HG03196 (cell line): ENCODE measurements at regions not wholly inside any gene's neighbourhood (a gene's known extent, or its start where the extent isn't known, plus 50 kb on each side); places are given as distances from the start of the nearest gene placed in this dataset.
"Not testable (repeated sequence)": the region's sequence is repeated elsewhere in the genome, so short reads cannot be mapped to it uniquely, and the experiment has no call there.

ENCODE experiments used
- ATAC-seq: cut with Tn5 transposase; IDR thresholded peaks from one replicate; pipeline ENCODE4 v1.9.1; 2021; ENCODE audit not compliant: unreplicated experiment

DNA sequence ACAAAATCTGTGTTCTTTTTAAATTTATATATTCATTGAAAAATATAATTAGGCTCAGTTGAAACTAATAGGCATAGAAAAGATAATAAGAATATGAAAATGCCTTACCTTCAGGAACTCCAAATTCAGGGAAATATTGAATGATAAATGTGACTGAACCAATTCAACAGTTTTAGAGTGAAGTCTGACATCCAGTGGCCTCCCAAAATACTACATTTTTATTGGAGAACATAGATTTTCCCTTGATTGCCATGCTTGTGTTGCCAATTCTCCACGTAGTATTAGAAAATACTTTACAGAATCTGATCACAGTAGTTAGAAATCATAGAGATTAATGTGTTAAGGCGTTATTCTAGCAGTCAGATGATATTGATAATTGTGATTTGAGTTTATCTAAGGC, 1246.7 kb downstream of the GATA3 start:
- no peak for ATAC-seq

DNA sequence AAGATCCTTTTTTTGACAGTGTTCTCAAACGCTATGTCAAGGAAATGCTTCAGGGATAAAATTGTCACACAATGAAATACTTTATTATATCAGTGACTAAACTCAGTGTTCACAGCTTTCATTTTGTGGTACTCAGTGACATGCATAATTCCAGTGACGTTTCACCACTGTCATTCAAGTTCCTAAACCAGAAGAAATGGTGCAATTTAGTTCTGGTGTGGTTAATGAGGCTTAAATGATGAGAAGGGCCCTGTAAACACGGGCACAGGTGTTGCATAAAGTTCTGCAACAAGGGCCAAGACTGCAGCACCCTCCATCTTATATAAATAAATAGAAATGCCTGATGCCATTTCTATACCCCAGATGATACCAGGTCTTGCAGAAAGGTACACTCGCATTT, 1247.1 kb downstream of the GATA3 start:
- ATAC-seq: no peak

DNA sequence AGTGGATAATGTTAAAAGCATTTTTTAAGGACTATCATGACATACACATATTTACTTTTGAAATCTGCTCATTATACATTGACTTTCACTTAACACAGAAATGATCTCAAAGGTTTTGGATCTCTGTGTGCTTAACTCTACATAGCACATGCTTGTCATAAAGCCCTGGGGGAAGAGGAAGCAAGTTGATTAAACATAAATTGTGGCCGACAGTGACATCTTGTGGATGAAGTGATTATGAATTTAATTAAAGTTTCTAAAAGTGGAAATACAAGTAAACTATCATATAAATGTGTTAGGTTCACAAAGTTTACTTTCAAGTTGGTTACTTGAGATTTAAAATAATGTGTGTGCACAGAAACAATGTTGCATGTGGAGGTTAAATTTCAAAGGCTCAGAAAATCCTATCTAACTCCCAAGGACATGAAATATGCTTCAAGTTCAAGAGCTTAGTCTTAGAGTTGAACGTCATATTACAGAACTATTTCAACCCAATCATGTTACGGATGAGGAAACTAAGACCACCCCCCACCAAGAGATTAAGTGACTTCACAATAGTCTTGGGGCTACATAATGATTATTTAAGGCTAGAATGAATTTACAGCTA, 1247.8 kb downstream of the GATA3 start:
- no peak for ATAC-seq

DNA sequence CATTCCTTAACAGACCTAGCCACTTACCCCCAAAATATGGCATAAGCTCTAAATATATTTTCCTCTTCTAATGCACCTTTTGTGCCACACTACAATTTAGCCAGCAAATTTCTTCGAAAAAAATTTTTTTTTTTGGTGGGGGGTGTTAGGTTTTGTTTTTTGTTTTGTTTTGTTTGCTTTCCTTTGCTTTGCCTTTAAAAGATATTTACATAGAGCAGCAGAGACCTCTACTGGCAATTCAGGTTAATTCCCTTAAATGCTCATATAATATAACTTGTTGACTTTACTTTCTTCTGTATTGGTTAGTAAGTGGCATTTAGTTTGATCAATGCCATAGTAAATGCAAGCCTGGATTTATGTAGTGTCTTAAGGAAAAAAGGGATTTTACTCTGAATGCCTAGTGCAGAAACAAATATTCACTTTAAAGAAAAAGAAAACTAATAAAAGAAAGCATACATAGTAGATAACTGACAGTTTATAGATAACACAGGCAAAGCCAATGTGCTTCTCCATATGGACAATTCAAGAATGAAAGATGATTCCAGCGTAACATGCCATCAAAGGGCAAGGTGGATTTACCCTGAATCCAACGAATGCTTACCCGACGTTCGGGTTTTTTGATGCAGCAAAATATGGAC, 1250.6 kb downstream of the GATA3 start:
- no peak for ATAC-seq

DNA sequence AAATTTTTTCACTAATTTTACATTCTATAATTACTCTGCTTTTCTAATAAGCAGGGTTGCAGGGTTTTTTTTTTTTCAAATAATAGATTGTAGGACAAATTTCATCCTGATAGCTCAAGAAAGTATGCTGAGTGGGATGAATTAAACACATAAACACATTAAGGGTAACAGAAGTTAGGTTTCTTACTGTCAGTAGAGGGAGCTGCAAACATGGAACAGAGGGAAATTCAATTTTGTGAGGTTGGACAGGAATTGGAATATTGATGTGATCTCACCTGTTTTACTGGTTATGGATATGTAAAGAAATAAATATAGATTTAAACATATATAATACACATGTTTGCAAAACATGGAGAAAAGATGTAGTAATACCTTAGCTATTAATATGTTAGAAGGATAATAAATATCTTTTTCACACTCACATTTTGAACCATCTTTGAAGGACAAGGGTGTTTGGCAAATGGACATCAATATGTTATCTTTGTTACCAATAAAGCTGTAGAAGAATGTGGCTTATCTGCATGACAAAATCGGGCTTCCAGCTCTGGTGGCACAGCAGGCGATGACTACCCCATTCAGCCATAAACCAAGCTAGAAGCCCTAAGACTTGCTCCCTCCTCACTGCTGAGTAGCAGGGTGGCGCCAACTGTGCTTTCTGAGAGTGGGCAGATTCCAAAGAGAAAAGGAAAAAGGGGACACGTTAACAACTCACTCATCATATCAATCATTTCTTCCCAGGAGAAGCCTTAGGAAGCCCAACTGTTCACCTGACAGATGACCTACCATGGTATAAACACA, 1257.4 kb downstream of the GATA3 start:
- no peak for ATAC-seq

DNA sequence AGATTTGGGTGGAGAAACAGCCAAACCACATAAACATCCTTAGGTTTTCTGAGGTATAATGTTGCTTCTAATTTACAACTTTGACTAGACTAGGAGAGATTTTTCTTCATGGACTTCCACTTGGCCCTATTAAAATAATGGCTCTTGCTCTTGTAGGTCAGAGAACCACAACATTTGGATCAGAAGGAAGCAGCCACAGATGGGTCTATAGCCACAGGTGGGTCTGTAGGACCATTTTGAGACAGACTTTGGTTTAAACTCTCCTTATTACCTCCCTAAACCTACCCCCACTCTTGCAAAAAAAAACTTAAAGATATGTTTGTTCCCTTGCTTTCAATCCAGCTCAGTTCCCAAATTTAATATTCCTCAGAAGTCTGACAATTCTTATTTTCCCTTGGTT, 1260.8 kb downstream of the GATA3 start:
- no peak for ATAC-seq

DNA sequence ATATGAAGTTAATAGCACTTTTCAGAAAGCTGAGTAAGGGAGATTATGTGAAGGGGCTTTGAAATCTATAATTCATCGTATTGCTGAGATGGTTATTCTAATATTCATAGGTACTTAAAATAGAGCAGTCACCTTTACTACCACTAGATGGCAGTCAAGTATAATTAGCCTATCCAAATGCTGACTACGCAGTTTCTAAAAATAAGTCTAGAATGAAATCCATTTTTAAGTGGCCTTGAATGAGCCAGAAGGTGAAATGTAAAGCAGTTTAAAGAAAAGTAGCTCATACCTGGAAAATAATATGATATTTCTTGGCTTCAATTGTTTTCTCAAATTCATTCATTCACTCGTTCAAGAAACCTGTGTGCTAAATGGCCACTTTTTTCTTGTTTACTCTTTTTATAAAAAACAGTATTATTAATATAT, 1277.1 kb downstream of the GATA3 start:
- no peak for ATAC-seq

DNA sequence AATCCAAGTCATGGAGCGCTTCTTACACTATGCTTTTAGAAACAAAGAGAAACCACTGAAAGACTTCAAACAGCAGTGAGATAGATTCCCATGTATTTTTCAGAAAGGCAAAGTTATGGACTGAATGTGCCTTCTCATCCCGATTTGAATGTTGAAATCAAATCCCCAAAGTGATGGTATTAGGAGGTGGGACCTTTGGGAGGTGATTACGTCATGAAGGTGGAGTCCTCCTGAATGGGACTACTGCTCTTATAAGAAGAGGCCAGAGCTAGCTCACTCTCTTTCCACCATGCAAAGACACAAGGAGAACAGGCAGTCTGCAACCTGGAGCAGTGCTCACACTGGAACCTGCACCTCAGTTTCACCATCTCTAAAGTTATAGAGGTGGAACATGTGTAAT, 1279.8 kb downstream of the GATA3 start:
- no peak for ATAC-seq

DNA sequence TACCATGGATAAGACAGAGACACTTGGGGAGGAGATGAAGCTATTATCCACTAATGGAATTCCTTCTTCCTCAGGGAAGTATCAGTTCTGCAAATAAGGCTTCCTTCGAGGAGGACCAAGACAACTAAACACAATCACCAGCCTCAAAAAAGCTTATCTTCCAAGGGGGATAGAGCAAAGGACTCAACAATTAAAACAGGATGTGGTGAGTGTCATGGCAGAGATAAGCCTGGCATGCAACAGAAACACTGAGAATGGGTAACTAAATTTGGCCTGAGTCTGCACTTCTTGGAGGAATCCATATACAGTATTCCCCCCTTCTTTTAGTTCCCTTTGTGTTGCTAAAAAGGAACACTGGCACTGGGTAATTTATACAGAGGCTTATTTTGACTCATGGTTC, 1285.2 kb downstream of the GATA3 start:
- ATAC-seq: no peak

DNA sequence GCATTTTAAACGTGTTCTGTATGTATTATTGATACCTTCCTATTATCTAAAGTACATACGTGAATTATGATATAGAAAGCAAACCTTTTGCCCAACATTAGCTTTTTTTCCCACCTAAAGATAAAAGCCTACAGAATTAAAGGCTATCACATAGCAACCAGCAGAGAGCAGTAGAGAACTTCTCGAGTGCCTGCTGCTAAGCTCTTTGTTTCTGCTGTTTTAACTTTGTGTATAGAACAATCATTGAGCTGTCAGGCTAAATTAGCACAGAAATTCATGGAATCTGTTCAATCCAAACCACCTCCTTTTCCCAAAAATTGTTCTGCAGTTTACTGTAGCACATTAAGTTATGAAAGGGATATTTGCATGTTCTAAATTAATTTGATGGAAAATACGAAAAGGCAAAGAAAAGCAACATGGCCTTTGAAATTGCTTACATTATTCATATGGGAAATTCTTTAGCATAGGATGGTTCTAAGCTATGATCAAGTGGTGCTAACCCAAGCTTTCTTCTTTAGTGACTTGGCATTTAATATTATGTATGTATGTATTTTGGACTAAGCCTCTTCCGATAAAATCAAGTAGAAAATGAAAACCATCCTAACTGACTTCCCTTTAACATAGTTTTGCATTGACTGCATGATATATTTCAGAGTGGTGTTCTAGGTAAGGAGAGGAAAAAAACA, 1288.5 kb downstream of the GATA3 start:
- no peak for ATAC-seq

DNA sequence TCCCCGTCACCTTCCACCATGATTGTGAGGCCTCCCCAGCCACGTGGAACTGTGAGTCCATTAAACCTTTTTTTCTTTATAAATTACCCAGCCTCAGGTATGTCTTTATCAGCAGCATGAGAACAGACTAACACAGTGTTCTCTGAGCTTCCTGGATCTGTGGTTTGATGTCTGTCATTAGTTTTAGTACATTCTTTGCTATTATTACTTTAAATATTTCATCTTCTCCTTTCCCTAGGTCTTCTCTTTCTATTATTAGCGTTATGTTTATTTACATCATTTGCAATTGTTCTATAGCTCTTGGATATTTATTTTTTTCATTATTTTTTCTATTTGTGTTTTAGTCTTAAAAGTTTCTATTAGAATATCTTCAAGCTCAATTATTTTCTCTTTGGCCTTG, 1293.4 kb downstream of the GATA3 start:
- ATAC-seq: not testable (repeated sequence)

DNA sequence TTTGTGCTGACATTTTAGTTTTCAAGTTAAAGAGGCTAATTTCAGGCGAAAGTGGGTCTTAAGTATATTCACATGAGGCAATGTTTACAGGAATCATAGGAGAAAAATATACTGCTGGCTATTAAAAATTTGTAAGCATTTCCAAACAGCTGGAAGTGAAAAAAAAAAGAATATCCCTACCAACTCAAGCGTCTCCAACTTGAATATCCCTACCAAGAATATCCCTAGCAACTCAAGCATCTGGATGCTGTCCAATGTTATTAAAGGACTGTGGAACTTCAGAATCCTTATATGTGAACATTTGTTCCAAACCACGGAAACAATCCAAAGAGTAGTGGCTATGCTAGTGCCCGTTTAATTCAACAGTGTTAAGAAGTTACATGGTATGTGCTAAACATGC, 1303.0 kb downstream of the GATA3 start:
- no peak for ATAC-seq

DNA sequence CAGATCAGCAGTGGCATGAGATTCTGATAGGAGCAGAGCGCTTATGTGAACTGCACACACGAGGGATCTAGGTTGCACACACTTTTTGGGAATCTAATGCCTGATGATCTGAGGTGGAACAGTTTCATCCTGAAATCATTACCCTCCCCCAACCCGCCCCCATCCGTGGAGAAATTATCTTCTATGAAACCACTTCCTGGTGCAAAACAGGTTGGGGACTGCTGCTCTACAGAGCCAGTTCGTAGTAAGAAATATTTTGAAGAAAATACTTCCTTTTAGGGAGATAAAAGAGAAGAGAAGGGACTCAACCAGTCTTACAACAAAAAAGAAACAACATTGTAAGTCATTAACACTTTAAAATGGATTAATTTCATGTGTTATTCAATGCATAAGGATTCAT, 1308.2 kb downstream of the GATA3 start:
- no peak for ATAC-seq

DNA sequence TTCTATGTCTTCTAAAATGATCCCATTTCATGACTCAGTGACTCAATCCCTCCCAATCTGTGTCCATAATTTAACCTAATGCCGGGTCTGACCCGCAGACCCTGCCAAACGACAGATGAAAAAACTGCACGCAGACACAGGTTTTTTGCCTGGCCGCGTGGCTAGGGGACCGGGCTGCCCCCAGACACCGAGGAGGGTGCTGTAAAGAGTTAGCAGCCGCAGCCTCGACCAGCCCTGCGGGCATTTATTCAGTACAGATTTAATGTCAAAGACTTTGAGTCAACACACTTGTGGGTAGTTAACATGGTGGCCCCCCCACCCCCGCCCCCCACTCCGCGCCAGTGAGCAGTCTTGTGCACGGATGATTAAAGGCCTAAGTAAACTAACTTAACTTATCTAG, 1324.7 kb downstream of the GATA3 start:
- no peak for ATAC-seq

DNA sequence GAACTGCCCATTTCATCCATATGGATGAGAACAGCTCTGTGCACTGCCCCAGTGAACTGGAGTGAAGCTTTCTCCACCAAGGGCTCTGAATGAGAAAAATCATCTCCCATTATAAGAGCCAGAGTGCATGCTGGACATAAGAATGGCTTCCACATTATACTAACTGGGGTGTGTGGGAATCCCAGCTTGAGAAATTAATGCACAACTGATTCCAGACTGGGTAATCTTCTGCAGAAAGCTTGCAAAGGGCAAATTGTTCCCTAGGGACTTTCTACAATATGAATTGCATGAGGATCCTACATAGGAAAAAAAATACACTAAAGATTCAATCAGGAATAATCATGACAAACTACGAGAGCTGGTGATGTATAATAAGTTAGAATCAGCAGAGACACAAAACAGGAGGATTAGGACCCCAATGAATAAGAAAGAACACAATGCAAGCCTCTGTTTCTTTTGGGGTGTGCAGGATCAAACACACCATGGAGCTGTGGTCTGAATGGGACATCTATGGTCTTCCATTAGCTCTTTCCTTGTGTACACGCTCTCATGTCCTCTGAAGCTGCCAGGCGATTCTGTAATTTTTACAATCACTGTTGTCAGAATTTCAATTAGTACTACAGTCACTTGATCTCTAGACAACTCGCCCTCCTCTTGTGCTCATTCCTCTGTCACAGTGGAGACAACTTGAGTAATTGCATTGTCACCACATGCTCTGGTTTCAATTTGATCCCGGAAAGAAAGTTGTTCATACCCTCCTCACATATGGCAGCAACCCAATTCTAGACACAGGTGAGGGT, 1327.4 kb downstream of the GATA3 start:
- no peak for ATAC-seq

DNA sequence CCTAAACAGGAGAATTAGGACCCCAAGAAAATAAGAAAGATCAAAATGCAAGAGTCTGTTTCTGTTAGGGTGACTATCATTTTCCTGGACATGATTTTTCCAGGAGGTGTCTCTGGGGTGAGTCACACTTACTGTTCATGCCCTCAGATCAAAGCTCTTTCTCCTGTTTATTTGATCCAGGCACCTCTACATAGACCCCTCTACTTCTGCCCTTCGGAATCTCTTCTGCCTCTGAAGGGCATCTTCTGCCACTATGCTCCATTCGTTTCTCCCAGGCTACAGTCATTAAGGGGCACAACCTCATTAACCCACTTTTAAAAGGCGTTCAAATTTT, 1328.0 kb downstream of the GATA3 start:
- ATAC-seq: no peak

DNA sequence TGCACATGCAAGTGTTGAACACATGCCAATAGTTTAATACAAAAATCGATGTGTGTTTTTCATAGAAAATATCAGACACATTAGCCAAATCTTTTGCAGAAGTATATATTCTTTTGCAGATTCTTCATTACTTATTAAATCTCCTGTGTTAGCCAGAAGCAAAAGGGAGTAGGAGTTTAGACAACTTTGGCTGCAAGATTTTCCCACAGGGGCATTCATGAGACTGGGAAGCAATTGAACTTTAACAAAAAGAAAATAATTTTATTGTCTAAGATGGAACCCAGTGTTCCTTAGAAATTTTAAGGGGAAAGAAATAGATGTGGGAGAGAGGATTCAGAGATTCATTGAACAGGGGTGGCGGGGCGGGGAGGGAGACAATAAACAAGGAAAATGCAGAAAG, 1336.0 kb downstream of the GATA3 start:
- no peak for ATAC-seq

DNA sequence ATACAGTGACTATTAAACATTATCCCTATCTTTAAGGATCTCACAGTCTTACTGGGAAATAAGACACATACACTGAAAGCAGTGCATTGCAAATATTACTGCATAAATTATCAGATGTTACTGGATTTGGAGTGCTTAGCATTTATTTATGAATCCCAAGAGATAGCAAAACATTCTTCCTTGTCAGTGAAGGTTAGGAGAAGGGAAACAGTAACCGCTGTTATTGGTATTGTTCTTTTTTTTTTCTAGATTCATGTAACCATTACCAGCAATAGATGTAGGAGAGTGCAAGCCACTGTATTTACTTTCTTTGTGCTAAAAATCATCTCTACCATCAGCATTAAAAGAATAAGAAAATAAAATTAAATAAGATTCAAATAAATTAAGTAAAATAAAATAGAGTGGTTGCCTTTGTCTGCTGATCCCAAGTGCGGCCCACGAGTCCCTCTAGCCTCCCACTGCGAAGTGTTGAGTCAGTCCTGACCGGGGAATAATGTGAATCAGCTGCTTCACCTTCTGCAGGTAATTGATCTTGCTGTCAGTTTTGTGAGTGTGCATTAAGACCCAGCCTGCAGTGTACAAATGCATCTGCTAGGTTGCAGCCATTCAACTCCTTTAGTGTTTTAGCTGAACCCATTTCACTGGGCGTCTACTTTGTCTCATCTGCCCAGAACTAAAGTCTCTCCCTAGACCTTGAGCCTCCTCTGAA, 1344.9 kb downstream of the GATA3 start:
- no peak for ATAC-seq

DNA sequence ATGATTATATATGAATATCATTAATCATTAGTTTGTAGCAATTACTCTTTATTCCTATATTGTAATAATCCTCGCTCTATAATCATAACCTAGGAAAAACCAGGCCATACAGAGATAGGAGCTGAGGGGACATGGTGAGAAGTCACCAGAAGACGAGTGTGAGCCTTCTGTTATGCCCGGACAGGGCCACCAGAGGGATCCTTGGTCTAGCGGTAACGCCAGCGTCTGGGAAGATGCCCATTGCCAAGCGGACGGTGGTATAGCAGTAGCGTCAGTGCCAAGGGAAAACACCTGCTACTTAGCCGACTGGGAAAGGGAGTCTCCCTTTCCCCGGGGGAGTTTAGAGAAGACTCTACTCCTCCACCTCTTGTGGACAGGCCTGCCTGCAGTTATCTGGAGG, 1347.6 kb downstream of the GATA3 start:
- not testable (repeated sequence) for ATAC-seq

DNA sequence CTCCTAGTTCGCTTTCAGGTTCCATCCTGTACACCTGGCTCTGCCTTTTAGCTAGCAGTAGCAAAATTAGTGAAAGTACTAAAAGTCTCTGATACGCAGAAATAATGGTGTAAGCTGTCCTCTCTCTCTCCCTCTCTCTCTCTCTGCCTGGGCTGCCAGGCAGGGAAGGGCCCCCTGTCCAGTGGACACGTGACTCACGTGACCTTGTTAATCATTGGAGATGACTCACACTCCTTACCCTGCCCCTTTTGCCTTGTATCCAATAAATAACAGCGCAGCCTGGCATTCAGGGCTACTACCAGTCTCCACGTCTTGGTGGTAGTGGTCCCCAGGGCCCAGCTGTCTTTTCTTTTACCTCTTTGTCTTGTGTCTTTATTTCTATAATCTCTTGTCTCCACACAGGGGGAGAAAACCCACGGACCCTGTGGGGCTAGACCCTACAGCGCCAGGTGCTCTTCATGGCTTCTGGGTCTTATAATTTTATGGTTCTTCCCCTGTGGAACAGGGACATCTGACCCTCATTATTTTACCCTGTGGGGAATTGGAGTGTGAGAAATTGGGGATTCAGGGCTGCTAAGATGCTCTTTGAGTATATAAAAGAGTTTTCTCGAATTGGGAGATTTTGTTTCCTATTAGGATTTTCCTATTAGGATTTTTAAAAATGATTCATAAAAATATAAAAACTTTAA, 1348.2 kb downstream of the GATA3 start:
- ATAC-seq: not testable (repeated sequence)
